SU-DHL-6 (cell line): ENCODE measurements at regions not wholly inside any gene's neighbourhood (a gene's known extent, or its start where the extent isn't known, plus 50 kb on each side); places are given as distances from the start of the nearest gene placed in this dataset.

Source experiments
- H2AFZ ChIP-seq: fragments of 200-600 bp; sonication (generic); 2 replicates; pipeline ENCODE4 v1.6.1; 2014; ENCODE audit warnings: low read depth, mild to moderate bottlenecking, moderate library complexity, mixed read lengths, antibody characterized with exemption, low read length; ENCODE audit not compliant: severe bottlenecking
- H3F3A ChIP-seq: fragments of 200-600 bp; shearing (Covaris generic); 2 replicates; pipeline ENCODE4 v1.6.0; 2016; ENCODE audit warnings: antibody characterized with exemption, mild to moderate bottlenecking; ENCODE audit not compliant: insufficient read depth
- H3K27ac ChIP-seq: fragments of 200-600 bp; sonication (generic); 2 replicates; pipeline ENCODE4 v1.5.1; 2016; ENCODE audit warnings: low read depth, mild to moderate bottlenecking, low read length, moderate library complexity, mixed read lengths
- H3K27me3 ChIP-seq: fragments of 200-600 bp; sonication (generic), shearing (Covaris generic); 2 replicates; pipeline ENCODE4 v1.6.0; 2014; ENCODE audit warnings: mild to moderate bottlenecking, low read length
- H3K36me3 ChIP-seq: fragments of 200-600 bp; sonication (generic); 2 replicates; pipeline ENCODE4 v1.6.1; 2014; ENCODE audit warnings: mild to moderate bottlenecking, low read length, mixed read lengths
- H3K4me2 ChIP-seq: fragments of 300-600, 200-600 bp; shearing (Covaris generic), sonication (generic); 2 replicates; pipeline ENCODE4 v1.6.0; 2014; ENCODE audit warnings: low read length, low read depth, mild to moderate bottlenecking; ENCODE audit not compliant: poor library complexity, severe bottlenecking
- H3K4me3 ChIP-seq: fragments of 200-600 bp; sonication (generic); 2 replicates; pipeline ENCODE4 v1.5.1; 2014; ENCODE audit warnings: antibody characterized with exemption, low read length, mild to moderate bottlenecking, mixed read lengths; ENCODE audit not compliant: insufficient read depth, poor library complexity, severe bottlenecking
- H3K79me2 ChIP-seq: fragments of 200-600 bp; sonication (generic); 2 replicates; pipeline ENCODE4 v1.6.1; 2014; ENCODE audit warnings: mild to moderate bottlenecking, low read length, moderate library complexity; ENCODE audit not compliant: insufficient read depth
- H3K9ac ChIP-seq: fragments of 200-600 bp; sonication (generic); 2 replicates; pipeline ENCODE4 v1.7.0; 2014; ENCODE audit warnings: mild to moderate bottlenecking, low read length
- H3K9me2 ChIP-seq: fragments of 200-600 bp; sonication (generic); replicated peaks from 2 replicates; pipeline ENCODE4 v1.6.1; 2014; ENCODE audit warnings: low read length; ENCODE audit not compliant: insufficient read depth
- H3K9me3 ChIP-seq: fragments of 200-600 bp; sonication (generic); 2 replicates; pipeline ENCODE4 v1.6.1; 2014; ENCODE audit warnings: low read length, mixed read lengths; ENCODE audit not compliant: insufficient read depth
- H4K20me1 ChIP-seq: fragments of 200-600 bp; sonication (generic); 2 replicates; pipeline ENCODE4 v1.6.1; 2014; ENCODE audit warnings: low read depth, mild to moderate bottlenecking, antibody characterized with exemption, low read length, moderate library complexity, mixed read lengths
- CTCF ChIP-seq: fragments of 200-600 bp; sonication (generic); IDR thresholded peaks from one replicate; pipeline ENCODE4 v1.5.1; 2017; ENCODE audit warnings: antibody characterized with exemption, mild to moderate bottlenecking, low read length, moderate library complexity; ENCODE audit not compliant: insufficient read depth, poor library complexity, severe bottlenecking
- EZH2phosphoT487 ChIP-seq: fragments of 200-600 bp; sonication (generic), shearing (Covaris generic); conservative IDR thresholded peaks from 2 replicates; pipeline ENCODE4 v1.6.1; 2018; ENCODE audit warnings: mild to moderate bottlenecking, antibody characterized with exemption, low read length, moderate library complexity, mixed read lengths

GRCh38 chr13:81670048-81670447 is 1329.1 kb upstream of the SPRY2 start:
- Histone ChIP-seq H3K4me3 (no peak overlapping the region), H3K9ac (no peak overlapping the region), H3K79me2 (no peaks in the 10 kb centered on the region), H3K36me3 (no peaks in the 10 kb centered on the region), H3K4me2 (no peak overlapping the region), H3F3A (no peaks in the 10 kb centered on the region), H3K27ac (no peak overlapping the region), H3K27me3 (no peaks in the 10 kb centered on the region), H2AFZ (no peak overlapping the region), H3K9me3 (no peaks in the 10 kb centered on the region), H3K9me2 (no peaks in the 10 kb centered on the region), H4K20me1 (no peaks in the 10 kb centered on the region)
- TF ChIP-seq CTCF = no peak
- TF ChIP-seq EZH2phosphoT487 = no peak

- Histone ChIP-seq H2AFZ (no peak overlapping the region), H4K20me1 (no peaks in the 10 kb centered on the region), H3K9me3 (no peaks in the 10 kb centered on the region), H3K4me2 (no peak overlapping the region), H3K9ac (no peak overlapping the region), H3K4me3 (no peak overlapping the region), H3F3A (no peaks in the 10 kb centered on the region), H3K27ac (no peak overlapping the region), H3K27me3 (no peaks in the 10 kb centered on the region), H3K79me2 (no peaks in the 10 kb centered on the region), H3K36me3 (no peaks in the 10 kb centered on the region), H3K9me2 (no peaks in the 10 kb centered on the region)
- TF ChIP-seq CTCF (no peak), EZH2phosphoT487 (no peak)
Measured at GRCh38 chr13:81664872-81665271, 1323.9 kb upstream of the SPRY2 start.

GRCh38 chr13:81659984-81660383 is 1319.1 kb upstream of the SPRY2 start:
- Histone ChIP-seq H3K4me2 (no peak overlapping the region), H3K79me2 (no peaks in the 10 kb centered on the region), H3K36me3 (no peaks in the 10 kb centered on the region), H3K27ac (no peak overlapping the region), H3K9ac (no peak overlapping the region), H3K9me2 (no peaks in the 10 kb centered on the region), H3K27me3 (no peaks in the 10 kb centered on the region), H3F3A (no peaks in the 10 kb centered on the region; the same call in 1 of the 2 replicates), H2AFZ (no peak overlapping the region), H4K20me1 (no peaks in the 10 kb centered on the region), H3K9me3 (0 out of 2 replicates have a peak, but pooled peaks cover 2% of the 10 kb centered on the region), H3K4me3 (no peak overlapping the region)
- no peak for TF ChIP-seq EZH2phosphoT487
- TF ChIP-seq CTCF = no peak
